HG03521 (cell line): ENCODE measurements at regions not wholly inside any gene's neighbourhood (a gene's known extent, or its start where the extent isn't known, plus 50 kb on each side); places are given as distances from the start of the nearest gene placed in this dataset.

Source experiments
- ATAC-seq: cut with Tn5 transposase; IDR thresholded peaks from one replicate; pipeline ENCODE4 v1.9.1; 2021; ENCODE audit warnings: mild to moderate bottlenecking, moderate library complexity; ENCODE audit not compliant: unreplicated experiment

GRCh38 chr16:80198311-80199299, 342.2 kb upstream of the DYNLRB2 start:
- ATAC-seq, result no peak

GRCh38 chr16:80197741-80198201, 343.0 kb upstream of the DYNLRB2 start:
- no peak for ATAC-seq

- ATAC-seq, result no peak
Observed at GRCh38 chr16:80191928-80192327, 348.9 kb upstream of the DYNLRB2 start.

GRCh38 chr16:80189476-80190175, 351.2 kb upstream of the DYNLRB2 start:
- ATAC-seq, result no peak

- ATAC-seq, result no peak
Observed at GRCh38 chr16:80176114-80176513, 364.7 kb upstream of the DYNLRB2 start.

GRCh38 chr16:80175011-80175410, 365.8 kb upstream of the DYNLRB2 start:
- no peak for ATAC-seq

- no peak for ATAC-seq
Observed at GRCh38 chr16:80174416-80174815, 366.4 kb upstream of the DYNLRB2 start.

- no peak for ATAC-seq
Observed at GRCh38 chr16:80171746-80172145, 369.0 kb upstream of the DYNLRB2 start.

GRCh38 chr16:80171199-80171598, 369.6 kb upstream of the DYNLRB2 start:
- ATAC-seq, result no peak

GRCh38 chr16:80167657-80168390, 373.0 kb upstream of the DYNLRB2 start:
- ATAC-seq, result no peak

GRCh38 chr16:80166082-80166481, 374.7 kb upstream of the DYNLRB2 start:
- no peak for ATAC-seq

- no peak for ATAC-seq
Observed at GRCh38 chr16:80164966-80165550, 375.7 kb upstream of the DYNLRB2 start.

GRCh38 chr16:80163339-80163738, 377.5 kb upstream of the DYNLRB2 start:
- no peak for ATAC-seq

GRCh38 chr16:80161799-80162739, 378.7 kb upstream of the DYNLRB2 start:
- no peak for ATAC-seq

- ATAC-seq, result no peak
Observed at GRCh38 chr16:80158766-80159165, 382.0 kb upstream of the DYNLRB2 start.

GRCh38 chr16:80151722-80152111, 389.1 kb upstream of the DYNLRB2 start:
- no peak for ATAC-seq

GRCh38 chr16:80150978-80151721, 389.6 kb upstream of the DYNLRB2 start:
- ATAC-seq, result no peak

GRCh38 chr16:80148826-80149225, 392.0 kb upstream of the DYNLRB2 start:
- ATAC-seq, result no peak

- ATAC-seq, result no peak
Observed at GRCh38 chr16:80147026-80147655, 393.7 kb upstream of the DYNLRB2 start.
